ENCODE measurements at regions not wholly inside any gene's neighbourhood (a gene's known extent, or its start where the extent isn't known, plus 50 kb on each side); places are given as distances from the start of the nearest gene placed in this dataset.

GRCh38 chr15:39029741-39030140 is 465.1 kb upstream of the RASGRP1 start:
- TF ChIP-seq GLIS3 (CRISPR knock-in tag; IDR thresholded peaks at IDR 0.05) (no peak), ZNF70 (CRISPR knock-in tag; IDR thresholded peaks at IDR 0.05) (no peak), ARNTL (CRISPR knock-in tag; IDR thresholded peaks at IDR 0.05; ENCODE audit: borderline replicate concordance, low read depth) (no peak), BACH2 (CRISPR knock-in tag; IDR thresholded peaks at IDR 0.05; ENCODE audit: borderline replicate concordance) (no peak), ZFP3 (CRISPR knock-in tag; IDR thresholded peaks at IDR 0.05) (no peak), SNAI2 (CRISPR knock-in tag; IDR thresholded peaks at IDR 0.05) (no peak), PATZ1 (CRISPR knock-in tag; IDR thresholded peaks at IDR 0.05; ENCODE audit: borderline replicate concordance) (no peak), TOX (CRISPR knock-in tag; IDR thresholded peaks at IDR 0.05; ENCODE audit: borderline replicate concordance) (no peak), CREB5 (CRISPR knock-in tag; IDR thresholded peaks at IDR 0.05; ENCODE audit: low read depth) (no peak), ISL1 (CRISPR knock-in tag; IDR thresholded peaks at IDR 0.05) (no peak)
